NCI-H2196 (cell line): ENCODE measurements at regions not wholly inside any gene's neighbourhood (a gene's known extent, or its start where the extent isn't known, plus 50 kb on each side); places are given as distances from the start of the nearest gene placed in this dataset.

ENCODE experiments used
- DNase-seq: peaks from one replicate; lab custom pipeline; 2025; ENCODE audit not compliant: unreplicated experiment; lab: John Stamatoyannopoulos, UW

GRCh38 chr5:89934069-89934468, 475.5 kb downstream of the CETN3 start:
- no peak for DNase-seq

GRCh38 chr5:89932771-89933181, 476.8 kb downstream of the CETN3 start:
- no peak for DNase-seq

- no peak for DNase-seq
These were observed 478.8 kb downstream of the CETN3 start for GRCh38 chr5:89930591-89931392.

GRCh38 chr5:89929834-89930233, 479.7 kb downstream of the CETN3 start:
- no peak for DNase-seq

- DNase-seq = no peak
These were observed 480.4 kb downstream of the CETN3 start for GRCh38 chr5:89929173-89929572.

DNA sequence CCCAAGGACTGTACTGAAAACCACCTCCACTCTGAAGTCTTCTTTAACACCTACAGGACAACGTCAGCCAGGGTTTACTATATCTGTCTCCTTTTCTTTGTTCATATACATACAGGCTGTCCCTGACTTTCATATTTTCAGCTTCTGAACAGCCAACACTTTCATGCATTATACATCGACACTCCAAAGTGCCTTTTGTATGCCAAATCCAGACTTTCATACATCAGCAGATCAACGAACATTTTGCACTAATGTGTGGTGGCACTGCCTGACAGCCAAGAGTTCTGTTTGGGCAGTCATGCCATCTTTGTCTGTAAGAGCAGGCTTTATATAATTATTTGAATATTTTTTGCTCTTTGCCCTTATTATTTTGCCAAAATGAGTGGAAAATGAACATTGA, 487.4 kb downstream of the CETN3 start:
- no peak for DNase-seq

GRCh38 chr5:89917112-89917511, 492.4 kb downstream of the CETN3 start:
- no peak for DNase-seq

DNA sequence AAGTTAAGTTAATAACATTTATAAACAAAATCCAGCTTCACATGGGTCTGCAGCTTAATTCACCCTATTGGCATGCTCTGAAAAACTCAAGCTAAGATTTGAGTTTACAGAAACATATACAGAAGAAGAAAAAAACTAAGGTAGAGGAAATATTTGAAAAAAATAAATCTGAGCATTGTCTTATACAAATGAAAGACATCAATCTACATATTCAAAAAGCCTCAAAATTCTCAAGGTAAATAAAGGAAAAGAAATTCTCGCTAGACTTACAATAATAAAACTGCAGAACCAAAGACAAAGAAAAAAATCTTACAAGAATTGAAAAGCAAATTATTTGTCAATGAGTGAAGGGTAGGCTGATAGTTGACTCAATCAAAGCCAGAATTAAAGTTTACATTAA, 493.4 kb downstream of the CETN3 start:
- DNase-seq = no peak

DNA sequence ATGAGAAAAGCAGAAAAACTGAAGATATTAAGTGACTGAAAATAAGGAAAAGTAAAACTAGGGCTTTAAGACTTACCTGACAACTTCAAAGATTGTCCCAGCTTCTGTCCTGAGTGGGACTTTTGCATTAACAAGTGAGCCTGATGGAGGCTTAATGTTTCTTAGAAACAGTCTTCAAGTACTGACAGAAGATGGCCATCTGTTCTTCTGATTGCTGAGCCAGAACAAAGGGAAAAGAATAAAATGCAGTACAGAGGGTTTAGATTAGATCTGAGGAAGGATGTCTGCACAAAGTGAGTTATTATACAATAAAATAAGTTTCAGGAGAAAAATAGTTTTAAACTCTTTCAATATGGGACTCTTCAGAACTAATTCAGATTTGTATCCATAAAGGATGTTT, 500.7 kb downstream of the CETN3 start:
- DNase-seq = no peak

- no peak for DNase-seq
These were observed 505.1 kb downstream of the CETN3 start for GRCh38 chr5:89904442-89904841.

- DNase-seq = no peak
These were observed 507.6 kb downstream of the CETN3 start for GRCh38 chr5:89901983-89902382.

- DNase-seq = no peak
These were observed 508.2 kb downstream of the CETN3 start for GRCh38 chr5:89901346-89901745.

DNA sequence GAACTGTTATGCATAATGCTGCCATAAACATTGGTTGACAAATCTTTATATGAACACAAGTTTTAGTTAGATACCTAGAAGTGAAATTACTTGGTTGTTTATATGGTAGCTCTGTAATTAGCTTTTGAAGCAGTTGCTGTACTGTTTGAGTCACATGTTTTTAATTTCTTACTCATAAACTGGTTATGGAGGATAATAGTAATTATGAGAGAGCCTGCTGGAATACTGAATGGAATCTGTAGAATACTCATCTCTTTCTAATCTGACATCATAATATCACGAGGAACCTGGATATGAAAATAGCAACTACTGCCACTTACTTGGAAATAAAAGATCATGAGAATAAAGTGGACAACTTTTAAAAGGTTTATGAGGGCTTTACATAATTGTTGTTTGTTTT, 509.2 kb downstream of the CETN3 start:
- no peak for DNase-seq

GRCh38 chr5:89899559-89899958, 510.0 kb downstream of the CETN3 start:
- no peak for DNase-seq

DNA sequence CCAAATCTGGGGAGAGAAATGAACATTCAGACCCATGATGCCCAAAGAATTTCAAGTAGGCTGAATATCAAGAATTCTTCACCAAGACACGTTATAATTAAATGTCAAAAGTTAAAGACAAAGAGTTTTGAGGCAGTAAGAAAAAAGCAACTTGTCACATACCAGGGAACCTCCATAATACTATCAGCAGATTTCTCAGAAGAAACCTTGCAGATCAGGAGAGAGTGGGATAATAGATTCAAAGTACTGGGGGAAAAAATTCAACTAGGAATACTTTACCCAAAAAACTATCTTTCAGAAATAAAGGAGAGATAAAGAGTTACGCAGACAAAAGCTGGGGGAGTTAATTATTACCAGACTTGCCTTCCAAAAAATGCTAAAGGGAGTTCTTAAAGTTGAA, 516.0 kb downstream of the CETN3 start:
- no peak for DNase-seq

DNA sequence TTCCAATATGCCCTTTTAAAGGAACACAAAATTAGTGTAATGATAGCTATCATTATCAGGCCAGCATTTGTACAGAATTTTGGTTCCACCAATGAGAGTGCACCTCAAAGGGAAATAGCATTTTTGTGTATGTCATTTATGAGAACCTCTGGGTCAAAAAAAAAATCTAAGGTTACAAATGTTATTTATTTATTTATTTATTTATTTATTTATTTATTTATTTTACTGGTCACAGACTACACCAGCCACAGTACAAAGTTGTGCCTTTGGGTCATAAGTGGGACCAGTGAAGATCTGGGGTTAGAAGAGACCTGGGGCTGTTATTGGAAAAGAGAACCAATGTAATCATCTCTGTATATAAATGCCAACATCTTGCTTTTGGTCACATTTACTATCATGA, 523.9 kb downstream of the CETN3 start:
- DNase-seq = no peak

GRCh38 chr5:89883967-89884366, 525.6 kb downstream of the CETN3 start:
- no peak for DNase-seq

DNA sequence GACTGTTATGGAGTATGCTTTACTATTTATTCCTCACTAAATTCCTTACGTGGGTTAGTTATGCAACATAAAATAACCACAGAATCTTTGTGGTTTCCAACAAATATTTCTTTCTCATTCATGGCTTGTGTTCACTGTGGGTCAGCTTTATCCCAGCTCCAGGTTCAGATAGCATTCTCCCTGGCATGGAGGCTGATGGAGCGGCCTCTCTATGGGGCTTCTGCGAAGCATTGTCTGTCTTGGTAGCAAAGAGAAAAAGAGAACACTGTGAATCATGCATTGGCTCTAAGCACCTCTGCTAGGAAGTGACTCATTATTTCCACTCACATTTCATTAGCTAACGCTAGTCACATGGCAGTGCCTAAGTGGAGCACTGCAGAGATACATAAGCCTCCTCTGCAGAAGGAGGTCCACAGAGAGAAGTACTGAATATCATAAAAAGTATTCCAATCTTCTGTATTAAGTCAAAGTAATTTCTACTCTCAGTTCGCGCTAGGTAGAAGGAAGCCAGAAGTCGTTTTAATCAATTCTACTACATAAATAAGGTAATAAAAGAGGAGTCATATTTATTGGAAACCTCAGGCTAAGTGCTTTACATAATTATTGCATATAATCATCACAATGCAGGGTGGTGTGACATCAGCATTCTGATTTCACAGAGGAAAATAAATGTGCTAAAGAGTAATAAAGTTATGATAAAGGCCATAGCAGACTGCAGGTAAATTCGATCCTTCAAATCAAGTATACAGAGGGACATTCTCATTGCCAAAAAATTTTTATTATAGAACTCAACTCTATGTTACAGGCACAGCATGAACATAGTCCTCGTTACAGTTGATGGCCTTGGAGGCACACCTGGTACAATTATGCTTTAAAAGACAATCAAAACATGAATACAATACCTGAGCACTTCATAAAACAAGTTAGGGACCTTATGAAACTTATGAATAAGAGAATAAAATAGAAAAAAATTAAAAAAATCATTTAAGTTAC, 531.1 kb downstream of the CETN3 start:
- no peak for DNase-seq

DNA sequence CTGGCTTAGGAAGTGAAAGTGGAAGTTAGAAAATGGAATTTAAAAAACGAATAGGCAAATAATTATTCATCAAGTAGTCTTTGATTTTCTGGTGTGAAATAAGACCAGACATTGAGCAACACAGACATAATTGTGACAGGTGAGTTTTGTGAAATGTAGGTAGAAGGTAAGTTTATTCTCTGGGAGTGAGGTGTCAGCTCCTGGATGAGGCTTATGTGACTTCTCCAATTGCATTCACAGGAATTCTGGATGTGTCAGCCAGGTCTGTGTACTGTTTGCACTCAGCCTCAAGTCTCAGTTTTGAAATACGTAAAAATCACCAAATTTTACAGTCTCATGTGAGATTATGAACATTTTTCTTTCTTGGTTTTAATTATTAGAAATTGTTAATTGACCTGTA, 537.6 kb downstream of the CETN3 start:
- no peak for DNase-seq

DNA sequence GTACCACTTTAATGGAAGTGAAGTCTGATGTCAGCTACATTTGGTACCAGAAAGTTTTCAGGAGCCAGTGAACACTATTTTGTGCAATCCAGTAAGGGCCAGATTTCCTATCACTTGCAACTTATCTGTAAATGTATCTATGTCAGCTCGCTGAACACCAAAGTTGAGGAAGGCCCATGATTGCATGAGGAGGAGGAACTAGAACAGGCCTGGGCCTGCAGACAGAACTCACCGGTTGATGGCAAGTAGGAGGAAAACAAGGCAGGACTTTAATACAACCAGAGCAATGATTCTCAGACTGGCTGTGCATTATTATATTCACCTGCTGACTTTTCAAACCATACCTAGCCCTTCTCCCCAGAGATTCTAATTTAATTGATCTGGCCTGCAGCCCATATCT, 540.2 kb downstream of the CETN3 start:
- no peak for DNase-seq

DNA sequence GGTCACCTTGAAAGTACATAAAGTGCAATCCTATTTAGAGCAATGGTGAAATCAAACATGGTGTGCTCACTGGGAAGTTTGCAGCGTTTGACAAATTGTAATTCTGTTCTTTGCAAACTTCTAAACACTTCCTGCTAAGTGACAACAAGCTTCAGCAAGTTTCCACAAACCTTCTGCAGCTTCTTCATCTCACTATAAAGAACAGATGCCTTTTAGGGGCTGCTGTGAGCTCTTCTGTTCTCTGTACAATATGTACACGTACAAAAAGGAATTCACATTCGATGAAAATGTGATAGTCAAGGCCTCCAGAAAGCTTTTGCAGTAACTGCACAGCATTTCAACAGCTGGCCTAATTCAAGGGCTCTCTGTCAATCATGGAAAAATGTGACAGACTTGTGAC, 543.1 kb downstream of the CETN3 start:
- no peak for DNase-seq

GRCh38 chr5:89864941-89865340, 544.6 kb downstream of the CETN3 start:
- DNase-seq = no peak
